ENCODE measurements at regions not wholly inside any gene's neighbourhood (a gene's known extent, or its start where the extent isn't known, plus 50 kb on each side); places are given as distances from the start of the nearest gene placed in this dataset.
"Not testable (repeated sequence)": the region's sequence is repeated elsewhere in the genome, so short reads cannot be mapped to it uniquely, and the experiment has no call there.

DNA sequence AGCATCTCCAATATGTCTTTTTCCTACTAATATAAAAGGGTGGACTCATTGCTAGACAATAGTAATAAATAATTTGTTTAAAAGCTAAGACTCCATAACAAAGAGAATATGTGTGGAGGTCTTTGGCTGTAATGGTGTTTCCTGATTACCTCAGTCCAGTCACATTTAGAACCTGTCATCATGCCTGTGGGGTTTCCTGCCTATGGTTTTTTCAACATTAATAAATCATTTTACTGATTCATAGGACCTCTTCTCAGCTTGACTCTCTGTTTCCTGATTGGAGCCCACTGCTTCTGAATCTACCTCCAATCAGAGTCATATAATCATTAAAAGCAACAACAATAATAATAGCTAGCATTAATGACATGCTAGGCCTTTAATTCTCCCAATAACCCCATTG, 52.4 kb upstream of the GNAI1 start:
- no peak for FAIRE-seq

DNA sequence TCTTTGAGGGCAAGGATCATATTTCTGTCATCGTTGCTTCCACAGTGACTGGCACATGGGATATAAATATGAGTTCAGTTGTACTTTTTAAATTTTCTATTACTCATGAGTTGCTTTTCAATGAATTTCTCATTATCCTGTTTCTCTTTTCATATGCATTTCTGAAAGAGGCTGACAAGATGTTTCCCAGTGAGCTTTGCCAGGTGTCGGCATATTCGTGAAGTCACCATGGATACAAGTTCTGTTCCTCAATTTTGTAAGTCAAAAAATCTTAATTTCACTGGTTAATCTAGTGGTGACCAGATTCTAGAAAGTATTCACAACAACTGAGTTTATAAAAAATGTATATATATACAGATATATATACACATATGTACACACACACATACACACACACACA, 55.7 kb upstream of the GNAI1 start:
- FAIRE-seq, result no peak

DNA sequence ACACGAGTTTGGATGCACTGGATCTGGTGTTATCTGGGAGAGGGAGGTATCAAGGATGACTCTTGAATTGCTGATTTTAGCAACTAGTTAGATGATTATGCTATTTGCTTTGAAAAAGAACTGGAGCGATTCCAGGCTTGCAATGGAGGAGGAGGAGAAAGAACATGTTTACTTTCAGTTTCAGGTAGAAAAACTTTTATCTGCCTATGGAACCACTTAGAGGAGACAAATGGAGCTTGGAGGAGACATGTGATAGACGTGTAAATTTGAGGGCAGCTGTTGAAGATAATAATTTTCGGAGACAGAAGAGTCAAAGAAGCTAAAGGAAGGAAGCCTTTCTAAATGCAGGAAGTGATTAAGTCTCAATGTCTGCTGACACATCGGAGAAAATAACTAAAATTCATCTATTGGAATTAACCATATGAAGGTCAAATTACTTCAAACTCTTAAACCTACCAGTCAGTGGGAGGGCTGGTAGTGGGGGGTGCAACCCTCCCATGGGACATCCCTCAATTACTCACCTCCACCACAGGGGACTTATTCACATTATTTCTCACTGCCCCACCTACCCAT, 56.4 kb upstream of the GNAI1 start:
- no peak for FAIRE-seq

DNA sequence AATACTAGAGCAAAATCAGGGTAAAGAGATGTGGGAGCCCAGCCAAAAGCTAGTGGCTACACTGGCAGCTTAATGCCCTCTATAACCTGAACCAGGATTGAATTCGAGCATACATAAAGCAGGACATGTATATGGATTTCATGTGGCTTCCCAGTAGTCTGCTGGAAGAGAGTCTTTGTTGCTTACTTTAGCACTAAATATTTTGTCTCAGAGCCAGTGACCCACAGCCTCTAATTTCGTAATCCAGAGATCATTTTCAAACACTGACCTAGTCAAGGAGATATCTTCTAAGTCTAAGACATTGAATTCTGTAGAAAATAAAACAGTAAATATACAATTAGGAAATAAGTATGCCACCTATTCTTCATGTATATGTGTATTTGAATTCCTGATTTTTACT, 64.2 kb upstream of the GNAI1 start:
- FAIRE-seq, result no peak

GRCh38 chr7:80066639-80067038, 68.0 kb upstream of the GNAI1 start:
- FAIRE-seq, result no peak

- FAIRE-seq, result no peak
Measured at GRCh38 chr7:80063834-80064233, 70.8 kb upstream of the GNAI1 start.

- FAIRE-seq, result peak; percentile 96
Measured at GRCh38 chr7:80060218-80060806, 74.3 kb upstream of the GNAI1 start.

DNA sequence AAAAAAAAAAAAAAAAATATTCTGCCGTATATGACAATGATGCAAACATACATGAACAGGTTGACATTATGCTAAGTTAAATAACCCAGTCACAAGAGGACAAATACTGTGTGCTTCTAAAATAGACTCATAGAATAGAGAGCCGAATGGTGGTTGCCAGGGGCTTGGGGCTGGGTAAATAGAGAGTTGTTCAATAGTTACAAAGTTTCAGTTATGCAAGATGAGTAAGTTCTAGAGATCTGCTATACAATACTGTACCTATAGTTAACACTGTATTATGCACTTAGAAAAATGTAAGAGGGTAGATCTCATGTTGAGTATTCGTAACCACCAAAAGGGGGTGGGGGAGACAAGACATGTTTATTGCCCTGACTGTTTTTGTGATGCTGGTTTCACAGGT, 77.1 kb upstream of the GNAI1 start:
- FAIRE-seq, result no peak

GRCh38 chr7:80054356-80054755, 80.3 kb upstream of the GNAI1 start:
- FAIRE-seq, result no peak

DNA sequence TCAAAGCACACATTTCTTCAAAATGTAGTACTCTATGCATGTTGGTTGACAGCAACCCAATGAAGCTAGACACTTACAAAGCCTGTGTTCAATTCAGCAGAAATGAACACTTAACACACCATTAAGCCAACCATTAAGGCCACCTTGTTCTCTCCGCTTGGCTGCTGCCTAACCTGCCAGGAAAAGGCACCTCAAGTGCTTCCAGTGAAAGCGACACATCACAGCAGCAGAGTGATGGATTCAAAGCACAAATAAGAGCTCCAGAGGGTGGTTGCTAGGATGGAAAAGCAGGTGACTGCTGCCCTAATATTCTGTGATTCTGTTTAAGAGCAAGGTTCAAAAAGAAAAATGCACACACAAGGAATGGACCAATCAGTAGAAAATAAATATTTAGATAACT, 81.5 kb upstream of the GNAI1 start:
- no peak for FAIRE-seq

GRCh38 chr7:80047856-80048459, 86.7 kb upstream of the GNAI1 start:
- FAIRE-seq, result peak; percentile 88

DNA sequence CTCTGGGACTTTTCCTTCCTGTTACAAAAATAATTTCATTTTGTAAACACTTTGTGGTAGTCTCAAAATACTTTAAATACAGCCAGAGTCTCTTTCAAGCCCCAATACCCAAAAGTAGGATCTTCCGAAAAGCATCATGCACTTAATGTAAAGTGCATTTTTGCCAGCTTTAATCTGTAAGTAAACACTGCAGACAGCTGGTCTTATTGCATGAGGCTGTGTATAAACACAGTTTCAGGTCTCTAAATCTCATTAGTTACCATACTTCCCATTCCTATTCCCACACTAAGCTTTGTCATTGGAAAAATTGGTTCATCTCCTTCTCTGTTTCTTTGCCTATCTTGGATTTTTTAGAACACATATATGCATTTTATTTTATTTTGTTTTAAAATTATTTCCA, 87.6 kb upstream of the GNAI1 start:
- no peak for FAIRE-seq

DNA sequence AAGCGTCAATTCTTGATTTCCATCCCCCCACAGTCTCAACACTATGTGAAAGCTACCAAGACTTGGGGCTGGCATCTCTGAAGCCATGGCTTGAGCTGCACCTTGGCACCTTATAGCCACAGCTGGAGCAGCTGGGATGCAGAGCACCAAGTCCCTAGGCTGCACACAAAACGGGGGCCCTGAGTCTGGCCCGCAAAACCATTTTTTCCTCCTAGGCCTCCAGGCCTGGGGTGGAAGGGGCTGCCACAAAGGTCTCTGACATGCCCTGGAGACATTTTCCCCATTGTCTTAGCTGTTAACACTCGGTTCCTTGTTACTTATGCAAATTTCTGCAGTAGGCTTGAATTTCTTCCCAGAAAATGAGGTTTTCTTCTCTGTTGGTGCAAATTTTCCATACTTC, 89.8 kb upstream of the GNAI1 start:
- no peak for FAIRE-seq

DNA sequence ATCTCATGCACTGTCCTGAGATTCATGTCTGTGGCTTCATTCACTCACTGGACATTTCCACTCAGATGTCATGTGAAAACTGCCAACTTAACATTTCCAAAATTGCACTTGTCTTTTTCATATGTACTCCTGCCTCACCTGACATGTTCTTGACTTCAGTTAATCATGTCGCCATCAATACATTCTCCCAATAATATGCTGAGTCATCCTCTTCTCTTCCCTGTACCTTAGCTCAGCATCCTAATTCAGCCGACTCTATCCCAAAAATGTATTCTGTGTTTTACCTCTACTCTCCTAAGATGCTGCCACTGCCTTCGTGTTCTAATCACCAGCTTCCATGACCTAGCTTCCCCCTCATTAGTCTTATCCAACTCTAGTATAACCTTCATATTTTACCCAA, 93.9 kb upstream of the GNAI1 start:
- no peak for FAIRE-seq

- no peak for FAIRE-seq
Measured at GRCh38 chr7:80040335-80040734, 94.3 kb upstream of the GNAI1 start.

DNA sequence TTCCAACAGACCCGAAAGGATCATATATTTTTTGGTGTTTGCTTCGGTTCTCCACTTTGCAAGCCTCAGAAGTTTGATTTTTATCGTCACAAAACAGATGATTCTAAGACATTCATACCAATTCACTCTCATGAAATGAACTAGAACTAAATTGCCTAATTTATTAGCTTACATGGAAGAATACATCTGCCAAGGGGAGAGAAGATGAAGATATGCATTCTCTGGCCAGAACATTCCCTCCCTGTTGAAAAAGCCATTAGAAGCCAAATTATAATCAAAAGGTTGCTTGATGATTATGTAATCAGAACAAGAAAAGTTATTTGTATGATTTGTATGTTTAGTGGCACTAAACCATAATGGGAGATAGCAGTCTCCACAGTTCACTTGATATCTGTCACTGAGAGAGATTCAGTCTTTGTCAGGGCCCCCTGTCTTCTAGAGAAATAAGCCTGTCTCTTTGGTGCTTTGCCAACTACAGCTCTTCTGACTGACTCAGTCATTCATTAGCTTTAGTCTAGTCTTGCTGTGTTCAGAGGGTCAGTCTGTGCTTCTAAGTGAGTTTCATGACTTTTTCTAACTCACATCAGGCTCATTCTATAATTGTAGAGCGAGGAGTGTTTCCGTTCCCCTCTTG, 95.3 kb upstream of the GNAI1 start:
- FAIRE-seq, result no peak

- no peak for FAIRE-seq
Measured at GRCh38 chr7:80037689-80038088, 96.9 kb upstream of the GNAI1 start.

GRCh38 chr7:80036107-80036506, 98.5 kb upstream of the GNAI1 start:
- no peak for FAIRE-seq

DNA sequence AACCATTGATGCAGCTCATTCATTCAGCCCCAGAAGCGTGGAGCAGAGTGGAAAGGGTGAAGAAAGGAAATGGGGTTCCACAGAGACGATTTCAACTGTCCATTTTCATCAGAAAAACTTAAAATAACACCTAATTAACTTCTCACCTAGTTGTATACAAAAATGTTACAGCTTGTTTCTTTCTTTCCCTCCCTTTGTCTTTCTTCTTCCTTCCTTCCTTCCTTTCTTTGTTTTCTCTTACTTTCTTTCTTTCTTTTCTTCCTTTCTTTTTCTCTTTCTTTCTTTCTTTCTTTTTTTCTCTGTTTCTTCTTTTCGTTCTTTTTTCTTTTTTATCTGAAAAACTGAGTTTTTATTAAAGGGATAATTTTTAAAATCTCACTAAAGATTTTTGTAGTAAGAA, 105.9 kb upstream of the GNAI1 start:
- no peak for FAIRE-seq

DNA sequence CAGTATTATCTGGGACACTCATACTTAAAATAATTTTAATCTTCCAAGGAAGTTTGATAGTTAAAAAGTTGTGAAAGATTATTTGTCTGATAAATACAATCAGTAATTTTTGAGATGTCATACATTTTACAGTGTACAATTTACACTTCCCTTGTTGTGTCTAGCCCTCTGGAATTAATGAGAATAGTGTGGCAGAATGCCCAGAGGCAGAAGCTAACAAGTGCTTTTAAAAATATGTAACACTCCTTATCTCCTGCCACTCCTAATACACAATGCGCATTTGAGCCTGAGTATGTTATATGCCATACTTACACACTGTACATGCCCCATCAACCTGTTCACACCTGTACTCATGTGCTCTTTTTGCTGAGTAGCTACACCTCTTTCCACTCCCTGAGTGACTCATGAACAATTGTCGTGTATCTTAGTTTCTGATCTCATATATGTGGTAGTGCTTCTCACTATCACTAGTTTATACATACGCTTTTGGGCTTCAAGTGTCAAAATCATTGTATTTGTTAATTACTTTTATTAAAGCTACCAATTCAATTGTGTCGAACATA, 106.9 kb upstream of the GNAI1 start:
- FAIRE-seq, result no peak

DNA sequence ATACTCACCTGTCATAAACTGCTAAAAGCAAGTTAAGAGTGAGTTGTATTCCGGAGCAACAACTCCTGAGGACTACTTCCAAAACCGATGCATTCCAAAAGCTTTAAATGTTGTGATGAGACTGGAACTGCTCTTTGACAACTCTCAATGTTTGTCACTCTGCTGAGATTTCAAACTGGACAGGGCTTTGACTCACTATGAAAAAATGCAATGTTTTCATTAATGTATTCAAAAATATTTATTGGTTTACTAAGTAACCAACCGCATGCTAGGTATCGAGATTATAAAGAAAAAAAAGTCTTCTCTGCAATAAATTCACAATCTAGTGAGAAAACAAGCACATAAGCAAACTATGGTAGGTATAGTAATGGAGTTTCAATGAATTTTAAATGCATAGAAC, 107.9 kb upstream of the GNAI1 start:
- FAIRE-seq, result no peak

DNA sequence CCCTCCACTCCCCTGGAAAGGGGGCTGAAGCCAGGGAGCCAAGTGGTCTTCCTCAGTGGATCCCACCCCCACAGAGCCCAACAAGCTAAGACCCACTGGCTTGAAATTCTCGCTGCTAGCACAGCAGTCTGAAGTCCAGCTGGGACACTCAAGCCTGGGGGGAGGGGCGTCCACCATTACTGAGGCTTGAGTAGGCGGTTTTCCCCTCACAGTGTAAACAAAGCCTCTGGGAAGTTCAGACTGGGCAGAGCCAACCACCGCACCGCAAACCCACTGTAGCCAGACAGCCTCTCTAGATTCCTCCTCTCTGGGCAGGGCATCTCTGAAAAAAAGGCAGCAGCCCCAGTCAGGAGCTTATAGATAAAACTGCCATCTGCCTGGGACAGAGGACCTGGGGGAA, 114.4 kb upstream of the GNAI1 start:
- not testable (repeated sequence) for FAIRE-seq

DNA sequence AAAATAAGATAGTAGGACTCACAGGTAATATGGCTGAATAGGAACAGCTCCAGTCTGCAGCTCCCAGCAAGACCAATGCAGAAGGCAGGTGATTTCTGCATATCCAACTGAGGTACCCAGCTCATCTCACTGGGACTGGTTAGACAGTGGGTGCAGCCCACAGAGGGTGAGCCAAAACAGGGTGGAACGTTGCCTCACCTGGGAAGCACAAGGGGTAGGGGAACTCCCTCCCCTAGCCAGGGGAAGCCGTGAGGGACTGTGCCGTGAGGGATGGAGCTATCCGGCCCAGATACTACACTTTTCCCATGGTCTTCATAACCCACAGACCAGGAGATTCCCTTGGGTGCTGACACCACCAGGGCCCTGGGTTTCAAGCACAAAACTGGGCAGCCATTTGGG, 114.8 kb upstream of the GNAI1 start:
- not testable (repeated sequence) for FAIRE-seq

All from A204.1 (cell line).